GM18909 (cell line): ENCODE measurements at regions not wholly inside any gene's neighbourhood (a gene's known extent, or its start where the extent isn't known, plus 50 kb on each side); places are given as distances from the start of the nearest gene placed in this dataset.
"Not testable (repeated sequence)": the region's sequence is repeated elsewhere in the genome, so short reads cannot be mapped to it uniquely, and the experiment has no call there.

Source experiments
- ATAC-seq: cut with Tn5 transposase; IDR thresholded peaks from one replicate; pipeline ENCODE4 v1.9.1; 2021; ENCODE audit warnings: mild to moderate bottlenecking; ENCODE audit not compliant: unreplicated experiment, poor library complexity

GRCh38 chr4:180335566-180335965, 1907.6 kb upstream of the TENM3 start:
- no peak for ATAC-seq

- no peak for ATAC-seq
These were observed 1906.6 kb upstream of the TENM3 start for GRCh38 chr4:180336494-180337090.

- no peak for ATAC-seq
These were observed 1901.3 kb upstream of the TENM3 start for GRCh38 chr4:180341926-180342325.

GRCh38 chr4:180350901-180351300, 1892.3 kb upstream of the TENM3 start:
- no peak for ATAC-seq

GRCh38 chr4:180356766-180357165, 1886.4 kb upstream of the TENM3 start:
- no peak for ATAC-seq

GRCh38 chr4:180360113-180360512, 1883.1 kb upstream of the TENM3 start:
- ATAC-seq, result not testable (repeated sequence)

- ATAC-seq, result no peak
These were observed 1879.4 kb upstream of the TENM3 start for GRCh38 chr4:180363815-180364214.

GRCh38 chr4:180372691-180373090, 1870.5 kb upstream of the TENM3 start:
- ATAC-seq, result no peak

- ATAC-seq, result no peak
These were observed 1865.5 kb upstream of the TENM3 start for GRCh38 chr4:180377741-180378140.

GRCh38 chr4:180380733-180381132, 1862.5 kb upstream of the TENM3 start:
- ATAC-seq, result no peak

- ATAC-seq, result no peak
These were observed 1851.6 kb upstream of the TENM3 start for GRCh38 chr4:180391613-180392012.

- peak; percentile 73 for ATAC-seq
These were observed 1848.9 kb upstream of the TENM3 start for GRCh38 chr4:180394312-180394711.

GRCh38 chr4:180394730-180395129, 1848.5 kb upstream of the TENM3 start:
- ATAC-seq, result peak; percentile 38

- no peak for ATAC-seq
These were observed 1844.6 kb upstream of the TENM3 start for GRCh38 chr4:180398564-180398963.

- no peak for ATAC-seq
These were observed 1835.8 kb upstream of the TENM3 start for GRCh38 chr4:180407275-180407885.

GRCh38 chr4:180418819-180419531, 1824.2 kb upstream of the TENM3 start:
- no peak for ATAC-seq

- no peak for ATAC-seq
These were observed 1820.1 kb upstream of the TENM3 start for GRCh38 chr4:180422989-180423711.

GRCh38 chr4:180423712-180424057, 1819.5 kb upstream of the TENM3 start:
- ATAC-seq, result no peak

- ATAC-seq, result no peak
These were observed 1816.3 kb upstream of the TENM3 start for GRCh38 chr4:180426938-180427337.

GRCh38 chr4:180430283-180430682, 1812.9 kb upstream of the TENM3 start:
- ATAC-seq, result no peak
